HG02642 (cell line): ENCODE measurements at regions not wholly inside any gene's neighbourhood (a gene's known extent, or its start where the extent isn't known, plus 50 kb on each side); places are given as distances from the start of the nearest gene placed in this dataset.

Experiments used
- ATAC-seq: cut with Tn5 transposase; IDR thresholded peaks from one replicate; pipeline ENCODE4 v1.9.1; 2021; ENCODE audit warnings: mild to moderate bottlenecking; ENCODE audit not compliant: unreplicated experiment, poor library complexity

DNA sequence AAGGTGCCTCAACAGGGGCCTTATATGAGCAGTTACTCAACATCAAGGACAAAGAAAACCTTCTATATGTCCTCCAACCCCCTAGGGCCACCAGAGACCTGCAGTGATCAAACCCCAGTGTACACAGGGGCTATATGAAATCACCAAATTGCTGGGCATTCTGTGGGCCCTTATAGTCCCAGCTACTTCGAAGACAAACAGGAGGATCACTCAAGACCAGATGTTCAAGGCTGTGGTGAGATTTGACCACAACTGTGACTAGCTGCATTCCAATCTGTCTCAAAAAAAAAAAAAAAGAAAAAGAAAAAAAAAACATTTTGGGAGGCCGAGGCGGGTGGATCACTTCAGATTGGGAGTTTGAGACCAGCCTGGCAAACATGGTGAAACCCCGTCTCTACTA lies 51.0 kb upstream of the PRB2 start:
- no peak for ATAC-seq

DNA sequence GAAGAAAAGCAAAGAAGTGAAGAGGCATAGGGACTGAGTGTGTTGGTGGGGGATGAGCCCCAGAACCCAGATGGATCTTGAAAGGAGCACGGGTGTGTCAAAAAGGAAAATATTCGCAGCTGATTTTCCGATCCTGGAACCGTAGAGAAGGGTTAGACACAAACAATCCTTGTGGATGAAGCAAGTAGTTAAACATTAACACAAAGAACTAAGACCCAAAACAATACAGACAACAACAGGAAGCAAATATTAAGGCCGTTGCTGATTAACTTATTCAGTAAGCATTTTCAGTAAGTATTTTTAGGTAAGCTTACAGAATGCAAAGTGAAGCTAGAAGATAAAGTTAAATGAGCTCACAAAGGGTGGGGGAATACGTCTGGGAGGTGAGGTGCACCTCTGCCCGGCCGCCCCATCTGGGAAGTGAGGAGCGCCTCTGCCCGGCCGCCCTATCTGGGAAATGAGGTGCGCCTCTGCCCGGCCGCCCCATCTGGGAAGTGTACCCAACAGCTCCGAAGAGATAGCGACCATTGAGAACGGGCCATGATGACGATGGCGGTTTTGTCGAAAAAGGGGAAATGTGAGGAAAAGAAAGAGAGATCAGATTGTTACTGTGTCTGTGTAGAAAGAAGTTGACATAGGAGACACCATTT lies 62.8 kb upstream of the PRB2 start:
- no peak for ATAC-seq

- ATAC-seq: no peak
These were observed 65.1 kb upstream of the PRB2 start for GRCh38 chr12:11460343-11461023.

GRCh38 chr12:11461433-11461832 lies 66.1 kb upstream of the PRB2 start:
- ATAC-seq: no peak

- no peak for ATAC-seq
These were observed 81.7 kb upstream of the PRB2 start for GRCh38 chr12:11477110-11477509.

DNA sequence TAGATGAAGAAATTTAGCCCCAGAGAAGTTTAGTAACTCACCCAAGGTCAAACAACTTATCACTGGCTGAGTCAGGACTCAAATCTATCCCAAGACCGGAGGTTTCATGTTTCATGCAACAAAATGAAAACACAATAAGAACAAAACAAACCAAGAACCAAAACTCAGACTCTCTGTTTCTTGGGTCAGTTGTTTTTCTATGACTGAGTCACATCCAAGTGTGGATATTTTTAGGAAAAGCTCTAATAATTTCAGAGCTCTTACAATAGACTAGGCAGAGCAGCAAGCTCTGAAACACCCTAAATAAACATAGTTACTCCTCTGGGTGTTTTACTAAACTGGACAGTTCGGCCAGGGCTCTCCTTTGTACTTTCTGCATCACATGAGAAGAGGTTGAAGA lies 87.6 kb upstream of the PRB2 start:
- ATAC-seq: no peak

- peak; percentile 87 for ATAC-seq
These were observed 91.5 kb upstream of the PRB2 start for GRCh38 chr12:11486623-11487444.

- ATAC-seq: no peak
These were observed 100.9 kb upstream of the PRB2 start for GRCh38 chr12:11496157-11496851.

- no peak for ATAC-seq
These were observed 102.1 kb upstream of the PRB2 start for GRCh38 chr12:11497438-11497837.

- peak; percentile 68 for ATAC-seq
These were observed 102.6 kb upstream of the PRB2 start for GRCh38 chr12:11497995-11498394.

DNA sequence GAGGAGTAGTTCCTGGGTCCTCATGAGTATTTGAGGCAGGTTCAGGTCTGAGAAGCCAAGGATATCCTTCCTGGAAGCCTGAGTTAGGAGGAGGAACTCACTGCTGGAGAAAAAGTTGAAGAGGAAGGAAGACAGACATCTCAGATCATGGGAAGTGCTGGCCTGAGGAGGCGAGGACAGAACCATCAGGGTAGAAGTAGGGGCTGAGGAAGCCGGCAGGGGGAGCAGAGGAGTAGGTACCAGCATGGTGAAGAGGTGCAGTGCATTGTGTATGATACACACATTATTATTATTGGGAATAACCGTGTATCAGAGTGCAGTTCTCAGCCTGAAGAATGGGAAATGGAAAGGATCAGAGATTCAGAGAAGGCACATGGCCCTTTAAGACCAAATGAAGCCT lies 103.2 kb upstream of the PRB2 start:
- ATAC-seq: peak; percentile 57

- ATAC-seq: no peak
These were observed 104.4 kb upstream of the PRB2 start for GRCh38 chr12:11499806-11500187.

GRCh38 chr12:11500188-11500860 lies 105.0 kb upstream of the PRB2 start:
- peak; percentile 63 for ATAC-seq

- ATAC-seq: no peak
These were observed 105.5 kb upstream of the PRB2 start for GRCh38 chr12:11500861-11501230.

DNA sequence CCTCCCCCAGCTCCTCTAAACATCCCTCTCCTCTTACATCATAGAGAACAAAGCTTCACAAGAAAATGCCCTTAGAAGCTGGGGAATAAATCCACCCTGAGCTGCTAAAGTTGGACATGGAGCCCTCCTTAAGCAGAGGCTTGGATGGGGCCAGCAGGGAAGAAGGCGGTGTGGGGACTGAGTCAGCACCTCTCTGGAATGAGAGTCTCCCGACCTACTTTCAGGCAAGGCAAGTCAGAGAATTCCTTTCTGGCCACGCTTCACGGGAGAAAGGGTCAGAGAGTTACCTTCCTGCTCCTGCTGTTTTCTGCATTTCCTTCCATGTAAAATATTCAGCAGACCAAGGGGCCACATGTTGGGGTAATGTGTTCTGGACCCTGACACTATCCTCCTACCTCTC lies 113.3 kb upstream of the PRB2 start:
- no peak for ATAC-seq

DNA sequence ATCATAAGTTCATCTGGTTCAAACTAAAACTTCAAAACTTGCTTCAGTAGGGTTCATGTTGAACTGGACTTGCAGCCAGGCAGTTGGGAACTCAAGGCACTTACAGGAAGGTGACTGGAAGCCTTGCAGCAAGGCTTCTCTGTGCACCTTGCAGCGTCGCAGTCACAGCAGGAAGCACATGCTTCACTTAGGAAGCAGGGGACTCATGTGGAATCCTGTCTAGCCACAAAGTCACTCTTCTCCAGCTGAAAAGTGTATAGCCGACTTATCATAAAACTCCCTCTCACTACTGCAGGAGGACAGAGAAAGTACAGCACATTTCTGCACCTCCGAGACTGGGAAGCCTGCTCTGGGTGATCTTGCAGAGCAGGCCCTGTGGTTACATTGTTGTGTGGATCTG lies 114.0 kb upstream of the PRB2 start:
- ATAC-seq: no peak

- no peak for ATAC-seq
These were observed 115.3 kb upstream of the PRB2 start for GRCh38 chr12:11510671-11511070.

DNA sequence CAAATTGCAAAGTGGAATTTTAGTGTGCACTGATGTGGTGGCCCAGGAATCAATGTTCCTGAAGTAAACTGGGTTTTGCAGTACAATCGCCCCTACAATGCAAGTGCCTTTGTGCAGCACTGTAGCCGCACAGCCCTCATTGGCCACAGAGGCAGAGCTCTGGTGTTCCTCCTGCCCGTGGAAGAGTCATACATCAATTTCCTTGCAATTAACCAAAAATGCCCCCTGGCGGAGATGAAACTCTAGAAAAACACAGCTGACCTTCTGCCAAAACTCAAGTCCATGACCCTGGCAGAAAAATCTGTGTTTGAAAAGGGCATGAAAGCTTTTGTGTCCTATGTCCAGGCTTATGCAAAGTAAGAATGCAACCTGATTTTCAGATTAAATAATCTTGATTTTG lies 117.9 kb upstream of the PRB2 start:
- ATAC-seq: no peak

GRCh38 chr12:11517080-11517479 lies 121.7 kb upstream of the PRB2 start:
- no peak for ATAC-seq

GRCh38 chr12:11524446-11524845 lies 125.0 kb upstream of the ETV6 start:
- no peak for ATAC-seq
